ENCODE measurements at regions not wholly inside any gene's neighbourhood (a gene's known extent, or its start where the extent isn't known, plus 50 kb on each side); places are given as distances from the start of the nearest gene placed in this dataset.

- Histone ChIP-seq H3F3A (ENCODE audit: low read depth) (no peaks in the 10 kb centered on the region), H3K4me3 (ENCODE audit: low read length, poor library complexity, severe bottlenecking) (no peak overlapping the region), H3K27me3 (ENCODE audit: insufficient read depth, low read length, poor library complexity, severe bottlenecking) (no peaks in the 10 kb centered on the region), H3K9me3 (ENCODE audit: insufficient read depth, low read depth, low read length) (no peaks in the 10 kb centered on the region), H3K4me1 (ENCODE audit: insufficient read depth, low read length, poor library complexity, severe bottlenecking) (no peaks in the 10 kb centered on the region), H3K9ac (ENCODE audit: low read depth, low read length, poor library complexity, severe bottlenecking) (no peak overlapping the region), H3K79me2 (ENCODE audit: insufficient read depth, low read length) (no peaks in the 10 kb centered on the region), H3K9me2 (replicated peaks; ENCODE audit: low read depth, low read length) (no peaks in the 10 kb centered on the region), H2AFZ (ENCODE audit: low read length) (no peak overlapping the region), H3K4me2 (ENCODE audit: low read depth, low read length, poor library complexity, severe bottlenecking) (no peak overlapping the region), H4K20me1 (ENCODE audit: insufficient read depth, low read length, poor library complexity, severe bottlenecking) (no peaks in the 10 kb centered on the region), H3K36me3 (ENCODE audit: insufficient read depth, low read length) (no peaks in the 10 kb centered on the region)
- TF ChIP-seq EZH2phosphoT487 (IDR thresholded peaks at IDR 0.05; ENCODE audit: borderline replicate concordance) (no peak), CTCF (conservative IDR thresholded peaks at IDR 0.05; ENCODE audit: low read length) (no peak)
Observed at GRCh38 chr3:98999675-99000074, 98.2 kb upstream of the DCBLD2 start.

- Histone ChIP-seq H3K4me1 (ENCODE audit: insufficient read depth, low read length, poor library complexity, severe bottlenecking) (no peaks in the 10 kb centered on the region), H3K4me3 (ENCODE audit: low read length, poor library complexity, severe bottlenecking) (no peak overlapping the region), H3K9ac (ENCODE audit: low read depth, low read length, poor library complexity, severe bottlenecking) (no peak overlapping the region), H3K27me3 (ENCODE audit: insufficient read depth, low read length, poor library complexity, severe bottlenecking) (no peaks in the 10 kb centered on the region), H3K4me2 (ENCODE audit: low read depth, low read length, poor library complexity, severe bottlenecking) (no peak overlapping the region), H3K9me3 (ENCODE audit: insufficient read depth, low read depth, low read length) (no peaks in the 10 kb centered on the region), H3F3A (ENCODE audit: low read depth) (no peaks in the 10 kb centered on the region), H3K36me3 (ENCODE audit: insufficient read depth, low read length) (no peaks in the 10 kb centered on the region), H3K9me2 (replicated peaks; ENCODE audit: low read depth, low read length) (no peaks in the 10 kb centered on the region), H4K20me1 (ENCODE audit: insufficient read depth, low read length, poor library complexity, severe bottlenecking) (no peaks in the 10 kb centered on the region), H3K79me2 (ENCODE audit: insufficient read depth, low read length) (no peaks in the 10 kb centered on the region), H2AFZ (ENCODE audit: low read length) (no peak overlapping the region)
- peak; percentile 63 for TF ChIP-seq CTCF (conservative IDR thresholded peaks at IDR 0.05; ENCODE audit: low read length)
- no peak for TF ChIP-seq EZH2phosphoT487 (IDR thresholded peaks at IDR 0.05; ENCODE audit: borderline replicate concordance)
Observed at GRCh38 chr3:98994128-98994762, 92.8 kb upstream of the DCBLD2 start.

- Histone ChIP-seq H4K20me1 (ENCODE audit: insufficient read depth, low read length, poor library complexity, severe bottlenecking) (no peaks in the 10 kb centered on the region), H2AFZ (ENCODE audit: low read length) (no peak overlapping the region), H3K27me3 (ENCODE audit: insufficient read depth, low read length, poor library complexity, severe bottlenecking) (no peaks in the 10 kb centered on the region), H3K4me1 (ENCODE audit: insufficient read depth, low read length, poor library complexity, severe bottlenecking) (no peaks in the 10 kb centered on the region), H3K4me2 (ENCODE audit: low read depth, low read length, poor library complexity, severe bottlenecking) (no peak overlapping the region), H3F3A (ENCODE audit: low read depth) (no peaks in the 10 kb centered on the region), H3K79me2 (ENCODE audit: insufficient read depth, low read length) (no peaks in the 10 kb centered on the region), H3K9me3 (ENCODE audit: insufficient read depth, low read depth, low read length) (no peaks in the 10 kb centered on the region), H3K36me3 (ENCODE audit: insufficient read depth, low read length) (no peaks in the 10 kb centered on the region), H3K9me2 (replicated peaks; ENCODE audit: low read depth, low read length) (no peaks in the 10 kb centered on the region), H3K4me3 (ENCODE audit: low read length, poor library complexity, severe bottlenecking) (no peak overlapping the region), H3K9ac (ENCODE audit: low read depth, low read length, poor library complexity, severe bottlenecking) (no peak overlapping the region)
- TF ChIP-seq CTCF (conservative IDR thresholded peaks at IDR 0.05; ENCODE audit: low read length) (peak; percentile 29; the same call in 1 of the 2 replicates), EZH2phosphoT487 (IDR thresholded peaks at IDR 0.05; ENCODE audit: borderline replicate concordance) (no peak)
Observed at GRCh38 chr3:98991393-98991792, 89.9 kb upstream of the DCBLD2 start.
